ENCODE measurements at regions not wholly inside any gene's neighbourhood (a gene's known extent, or its start where the extent isn't known, plus 50 kb on each side); places are given as distances from the start of the nearest gene placed in this dataset.

GRCh38 chr2:4012197-4012596 is 308.8 kb downstream of the DCDC2C start:
- in situ Hi-C loops (cut with HindIII; ENCODE audit: low pct_unique_long_range_greater_than_20kb, low sequenced_read_pairs): no loop called here
- no peak for DNase-seq (ENCODE audit: low read depth)

- no peak for DNase-seq (ENCODE audit: low read depth)
- in situ Hi-C loops (cut with HindIII; ENCODE audit: low pct_unique_long_range_greater_than_20kb, low sequenced_read_pairs): no loop called here
These were observed 315.2 kb downstream of the DCDC2C start for GRCh38 chr2:4018535-4018934.

- in situ Hi-C loops (cut with HindIII; ENCODE audit: low pct_unique_long_range_greater_than_20kb, low sequenced_read_pairs): no loop called here
- DNase-seq (ENCODE audit: low read depth): peak; percentile 6
These were observed 316.8 kb downstream of the DCDC2C start for GRCh38 chr2:4020153-4020552.

GRCh38 chr2:4020649-4021048 is 317.3 kb downstream of the DCDC2C start:
- no peak for DNase-seq (ENCODE audit: low read depth)
- in situ Hi-C loops (cut with HindIII; ENCODE audit: low pct_unique_long_range_greater_than_20kb, low sequenced_read_pairs): no loop called here

GRCh38 chr2:4024605-4025004 is 321.2 kb downstream of the DCDC2C start:
- in situ Hi-C loops (cut with HindIII; ENCODE audit: low pct_unique_long_range_greater_than_20kb, low sequenced_read_pairs): no loop called here

GRCh38 chr2:4029081-4029480 is 325.7 kb downstream of the DCDC2C start:
- in situ Hi-C loops (cut with HindIII; ENCODE audit: low pct_unique_long_range_greater_than_20kb, low sequenced_read_pairs): no loop called here
- DNase-seq (ENCODE audit: low read depth): no peak

More at GRCh38 chr2:4024605-4025004, 321.2 kb downstream of the DCDC2C start:
- DNase-seq (ENCODE audit: low read depth): no peak

GRCh38 chr2:4039896-4040295 is 336.5 kb downstream of the DCDC2C start:
- in situ Hi-C loops (cut with HindIII; ENCODE audit: low pct_unique_long_range_greater_than_20kb, low sequenced_read_pairs): no loop called here
- DNase-seq (ENCODE audit: low read depth): no peak

- in situ Hi-C loops (cut with HindIII; ENCODE audit: low pct_unique_long_range_greater_than_20kb, low sequenced_read_pairs): no loop called here
- DNase-seq (ENCODE audit: low read depth): no peak
These were observed 344.9 kb downstream of the DCDC2C start for GRCh38 chr2:4047961-4048891.

- no peak for DNase-seq (ENCODE audit: low read depth)
- in situ Hi-C loops (cut with HindIII; ENCODE audit: low pct_unique_long_range_greater_than_20kb, low sequenced_read_pairs): no loop called here
These were observed 346.1 kb downstream of the DCDC2C start for GRCh38 chr2:4049463-4049862.

- no peak for DNase-seq (ENCODE audit: low read depth)
- in situ Hi-C loops (cut with HindIII; ENCODE audit: low pct_unique_long_range_greater_than_20kb, low sequenced_read_pairs): no loop called here
These were observed 350.6 kb downstream of the DCDC2C start for GRCh38 chr2:4053769-4054493.

GRCh38 chr2:4066217-4066616 is 362.8 kb downstream of the DCDC2C start:
- in situ Hi-C loops (cut with HindIII; ENCODE audit: low pct_unique_long_range_greater_than_20kb, low sequenced_read_pairs): no loop called here
- no peak for DNase-seq (ENCODE audit: low read depth)

- in situ Hi-C loops (cut with HindIII; ENCODE audit: low pct_unique_long_range_greater_than_20kb, low sequenced_read_pairs): no loop called here
- no peak for DNase-seq (ENCODE audit: low read depth)
These were observed 369.7 kb downstream of the DCDC2C start for GRCh38 chr2:4073026-4073569.

GRCh38 chr2:4077017-4077416 is 373.6 kb downstream of the DCDC2C start:
- in situ Hi-C loops (cut with HindIII; ENCODE audit: low pct_unique_long_range_greater_than_20kb, low sequenced_read_pairs): no loop called here
- DNase-seq (ENCODE audit: low read depth): no peak

- in situ Hi-C loops (cut with HindIII; ENCODE audit: low pct_unique_long_range_greater_than_20kb, low sequenced_read_pairs): no loop called here
These were observed 381.8 kb downstream of the DCDC2C start for GRCh38 chr2:4085186-4085585.

GRCh38 chr2:4090668-4091630 is 387.6 kb downstream of the DCDC2C start:
- no peak for DNase-seq (ENCODE audit: low read depth)
- in situ Hi-C loops (cut with HindIII; ENCODE audit: low pct_unique_long_range_greater_than_20kb, low sequenced_read_pairs): no loop called here

More at GRCh38 chr2:4085186-4085585, 381.8 kb downstream of the DCDC2C start:
- no peak for DNase-seq (ENCODE audit: low read depth)

- no peak for DNase-seq (ENCODE audit: low read depth)
- in situ Hi-C loops (cut with HindIII; ENCODE audit: low pct_unique_long_range_greater_than_20kb, low sequenced_read_pairs): no loop called here
These were observed 388.5 kb downstream of the DCDC2C start for GRCh38 chr2:4091869-4092268.

- DNase-seq (ENCODE audit: low read depth): no peak
- in situ Hi-C loops (cut with HindIII; ENCODE audit: low pct_unique_long_range_greater_than_20kb, low sequenced_read_pairs): no loop called here
These were observed 391.4 kb downstream of the DCDC2C start for GRCh38 chr2:4094743-4095142.

All from Caki2 (cell line).